Calu3 (cell line): ENCODE measurements at regions not wholly inside any gene's neighbourhood (a gene's known extent, or its start where the extent isn't known, plus 50 kb on each side); places are given as distances from the start of the nearest gene placed in this dataset.

Experiments used
- BruUV-seq: library from RNA; stranded (reverse); fragments of 400-500 nt; replicated peaks from 2 replicates; lab custom pipeline; 2021; lab: Mats Ljungman, UMichigan
- CTCF ChIA-PET: fragments of 300-600 bp; sonication (Branson Sonifier 250); formaldehyde crosslinking; loops from one replicate; lab custom pipeline; 2022; ENCODE audit warnings: antibody characterized with exemption; lab: Charles Lee
- DNase-seq: peaks from one replicate; pipeline ENCODE4 v3.0.0; 2022
- H3K27ac Mint-ChIP-seq: one replicate; pipeline ENCODE4 v1.8.0; 2022; ENCODE audit warnings: mixed read lengths; ENCODE audit not compliant: unreplicated experiment
- H3K27me3 Mint-ChIP-seq: one replicate; pipeline ENCODE4 v1.8.0; 2022; ENCODE audit warnings: mixed read lengths; ENCODE audit not compliant: unreplicated experiment
- H3K36me3 Mint-ChIP-seq: one replicate; pipeline ENCODE4 v1.8.0; 2022; ENCODE audit warnings: mild to moderate bottlenecking, moderate library complexity, mixed read lengths; ENCODE audit not compliant: insufficient read depth, unreplicated experiment
- H3K4me1 Mint-ChIP-seq: one replicate; pipeline ENCODE4 v1.8.0; 2022; ENCODE audit warnings: mild to moderate bottlenecking, low read depth, mixed read lengths; ENCODE audit not compliant: unreplicated experiment
- H3K4me3 Mint-ChIP-seq: one replicate; pipeline ENCODE4 v1.8.0; 2022; ENCODE audit warnings: mild to moderate bottlenecking, low read depth, moderate library complexity, mixed read lengths; ENCODE audit not compliant: unreplicated experiment
- H3K9me3 Mint-ChIP-seq: one replicate; pipeline ENCODE4 v1.8.0; 2022; ENCODE audit warnings: low read depth, mixed read lengths; ENCODE audit not compliant: unreplicated experiment
- CTCF ChIP-seq: fragments of 200-600 bp; IDR thresholded peaks from one replicate; pipeline ENCODE4 v1.8.0; 2022; ENCODE audit warnings: antibody characterized with exemption; ENCODE audit not compliant: unreplicated experiment
- intact Hi-C: fragments of 100-400 bp; cut with micrococcal nuclease; formaldehyde crosslinking; loops from one replicate; pipeline ENCODE4 v1.10.0; 2022; ENCODE audit not compliant: unreplicated experiment

GRCh38 chr6:91164105-91164504 lies 577.2 kb upstream of the MAP3K7 start:
- intact Hi-C loops: no loop called here
- Mint-ChIP-seq H3K27me3 (no peaks in the 10 kb centered on the region), H3K27ac (no peak overlapping the region), H3K4me1 (no peaks in the 10 kb centered on the region), H3K9me3 (no peaks in the 10 kb centered on the region), H3K4me3 (no peak overlapping the region), H3K36me3 (no peaks in the 10 kb centered on the region)
- TF ChIP-seq CTCF: no peak
- DNase-seq: no peak
- no TSS peak for BruUV-seq
- CTCF ChIA-PET: no interaction called here

GRCh38 chr6:91161246-91161645 lies 574.4 kb upstream of the MAP3K7 start:
- CTCF ChIA-PET: no interaction called here
- DNase-seq: no peak
- Mint-ChIP-seq H3K9me3 (no peaks in the 10 kb centered on the region), H3K4me3 (no peak overlapping the region), H3K36me3 (no peaks in the 10 kb centered on the region), H3K4me1 (no peaks in the 10 kb centered on the region), H3K27ac (no peak overlapping the region), H3K27me3 (no peaks in the 10 kb centered on the region)
- BruUV-seq: no TSS peak
- TF ChIP-seq CTCF: no peak
- intact Hi-C loops: no loop called here

- no TSS peak for BruUV-seq
- Mint-ChIP-seq H3K27me3 (peaks cover 8% of the 10 kb centered on the region), H3K36me3 (no peaks in the 10 kb centered on the region), H3K4me1 (no peaks in the 10 kb centered on the region), H3K27ac (no peak overlapping the region), H3K4me3 (no peak overlapping the region), H3K9me3 (no peaks in the 10 kb centered on the region)
- CTCF ChIA-PET: no interaction called here
- intact Hi-C loops: no loop called here
- TF ChIP-seq CTCF: no peak
- DNase-seq: no peak
Measured at GRCh38 chr6:91155129-91155785, 568.4 kb upstream of the MAP3K7 start.

GRCh38 chr6:91152824-91153223 lies 566.0 kb upstream of the MAP3K7 start:
- BruUV-seq: no TSS peak
- DNase-seq: no peak
- Mint-ChIP-seq H3K9me3 (no peaks in the 10 kb centered on the region), H3K27ac (no peak overlapping the region), H3K36me3 (no peaks in the 10 kb centered on the region), H3K27me3 (peaks cover 8% of the 10 kb centered on the region), H3K4me3 (no peak overlapping the region), H3K4me1 (no peaks in the 10 kb centered on the region)
- CTCF ChIA-PET: no interaction called here
- intact Hi-C loops: no loop called here
- no peak for TF ChIP-seq CTCF
